ENCODE measurements at regions not wholly inside any gene's neighbourhood (a gene's known extent, or its start where the extent isn't known, plus 50 kb on each side); places are given as distances from the start of the nearest gene placed in this dataset.

- DNase-seq: no peak
Observed at GRCh38 chr13:40439928-40440327, 226.5 kb downstream of the FOXO1 start.

GRCh38 chr13:40440990-40441820, 225.2 kb downstream of the FOXO1 start:
- DNase-seq: no peak

GRCh38 chr13:40442231-40442630, 224.2 kb downstream of the FOXO1 start:
- DNase-seq: no peak

DNA sequence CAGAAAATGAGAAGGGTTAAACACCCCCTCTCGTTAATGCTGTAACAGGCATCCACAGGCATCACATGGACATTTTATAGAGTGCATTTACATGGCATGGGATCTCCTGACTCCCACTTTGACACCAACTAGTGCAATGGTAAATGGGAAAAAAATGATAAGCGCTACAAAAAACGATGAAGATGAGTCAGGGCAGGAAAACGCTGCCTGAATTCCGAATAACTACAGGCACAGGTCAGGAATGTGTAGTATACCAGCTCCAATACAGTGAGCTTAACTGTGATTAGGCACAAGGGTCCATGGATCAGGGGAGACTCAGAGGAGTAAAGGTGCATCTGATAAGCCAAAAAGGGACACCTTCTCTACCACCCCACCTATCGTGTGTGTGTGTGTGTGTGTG, 223.6 kb downstream of the FOXO1 start:
- no peak for DNase-seq

DNA sequence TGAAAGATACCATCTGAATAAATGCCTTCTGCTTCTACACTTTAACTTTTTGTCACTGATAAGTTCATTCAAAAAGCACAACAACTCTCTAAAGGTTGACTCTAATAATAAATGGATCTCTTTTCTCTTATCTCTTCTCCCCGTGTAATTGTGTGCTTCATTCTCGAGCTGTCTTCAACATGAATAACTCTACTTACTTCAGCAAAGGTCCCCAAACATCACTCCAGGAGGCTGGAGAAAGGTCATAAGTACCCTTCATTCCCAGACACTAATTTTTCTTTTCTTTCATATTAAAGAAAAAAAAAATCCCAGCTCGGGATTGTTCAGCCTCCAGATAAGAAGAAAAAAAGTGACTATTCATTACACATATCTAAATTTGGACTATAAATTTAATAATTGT, 222.2 kb downstream of the FOXO1 start:
- no peak for DNase-seq

DNA sequence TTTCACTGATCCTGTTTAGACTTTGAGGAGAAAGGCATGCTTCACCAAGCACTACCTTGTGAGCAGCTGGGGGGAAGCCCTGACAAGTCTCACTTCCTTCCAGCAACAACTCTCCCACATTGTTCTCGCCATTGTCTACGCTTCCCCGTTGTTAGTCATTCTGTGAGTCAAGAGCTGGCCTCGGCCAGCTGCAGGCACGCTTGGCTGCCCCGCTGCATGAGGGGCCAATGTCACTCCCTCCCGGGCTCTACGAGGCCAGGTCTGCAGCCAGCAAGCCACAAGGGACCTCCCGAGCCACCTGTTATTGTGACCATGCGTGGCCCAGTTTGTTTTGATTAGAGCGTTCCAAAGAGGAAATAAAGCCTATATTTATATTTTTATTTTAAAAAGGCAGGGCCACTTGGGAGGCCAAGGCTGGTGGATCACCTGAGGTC, 220.9 kb downstream of the FOXO1 start:
- no peak for DNase-seq

- DNase-seq: no peak
Observed at GRCh38 chr13:40446365-40446764, 220.1 kb downstream of the FOXO1 start.

DNA sequence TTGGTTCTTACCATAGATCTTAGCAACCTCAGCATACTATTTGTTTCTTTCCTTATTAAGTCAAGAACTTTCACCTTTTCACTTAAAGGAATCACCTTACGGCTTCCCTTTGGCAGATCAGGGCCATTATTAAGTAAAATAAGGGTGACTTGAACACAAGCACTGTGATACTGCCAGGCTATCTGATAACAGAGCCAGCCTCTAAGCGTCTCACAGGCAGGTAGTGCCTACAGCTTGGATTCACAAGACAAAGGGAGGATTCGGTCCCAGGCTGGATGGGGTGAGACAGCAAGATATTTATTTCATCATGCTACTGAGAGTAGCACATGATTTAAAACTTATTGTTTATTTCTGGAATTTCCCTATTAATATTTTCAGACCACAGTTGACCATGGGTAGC, 218.6 kb downstream of the FOXO1 start:
- DNase-seq: no peak

GRCh38 chr13:40452038-40452666, 214.3 kb downstream of the FOXO1 start:
- no peak for DNase-seq

- no peak for DNase-seq
Observed at GRCh38 chr13:40452741-40453334, 213.6 kb downstream of the FOXO1 start.

DNA sequence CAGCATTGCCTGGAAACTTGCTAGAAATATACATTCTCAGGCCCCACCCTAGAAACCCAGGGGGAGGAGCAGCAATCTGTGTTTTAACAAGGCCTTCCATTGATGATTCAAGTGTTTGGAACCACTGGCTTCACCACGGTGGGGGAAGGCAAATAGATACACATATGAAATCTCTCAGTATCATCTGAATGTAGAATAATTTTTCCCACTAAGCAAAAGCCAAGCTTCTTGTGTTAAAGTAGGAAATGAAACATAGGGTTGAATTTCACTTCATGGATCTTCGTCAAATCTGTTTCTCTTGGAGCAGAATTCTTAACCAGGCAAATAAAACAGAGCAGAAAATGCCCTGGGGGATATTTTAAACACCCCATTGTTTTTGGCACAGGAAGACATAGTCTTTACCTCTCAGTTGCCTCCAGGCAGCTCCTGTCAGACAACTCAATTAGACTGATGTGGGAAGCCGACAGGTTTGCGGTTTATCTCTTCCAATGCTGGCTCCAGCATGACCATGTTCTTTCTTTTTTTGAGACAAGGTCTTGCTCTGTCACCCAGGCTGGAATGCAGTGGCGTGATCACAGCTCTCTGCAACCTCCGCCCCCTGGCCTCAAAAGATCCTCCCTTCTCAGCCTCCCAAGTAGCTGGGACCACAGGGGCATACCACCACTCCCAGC, 213.0 kb downstream of the FOXO1 start:
- no peak for DNase-seq

GRCh38 chr13:40456397-40456953, 210.0 kb downstream of the FOXO1 start:
- DNase-seq: no peak

DNA sequence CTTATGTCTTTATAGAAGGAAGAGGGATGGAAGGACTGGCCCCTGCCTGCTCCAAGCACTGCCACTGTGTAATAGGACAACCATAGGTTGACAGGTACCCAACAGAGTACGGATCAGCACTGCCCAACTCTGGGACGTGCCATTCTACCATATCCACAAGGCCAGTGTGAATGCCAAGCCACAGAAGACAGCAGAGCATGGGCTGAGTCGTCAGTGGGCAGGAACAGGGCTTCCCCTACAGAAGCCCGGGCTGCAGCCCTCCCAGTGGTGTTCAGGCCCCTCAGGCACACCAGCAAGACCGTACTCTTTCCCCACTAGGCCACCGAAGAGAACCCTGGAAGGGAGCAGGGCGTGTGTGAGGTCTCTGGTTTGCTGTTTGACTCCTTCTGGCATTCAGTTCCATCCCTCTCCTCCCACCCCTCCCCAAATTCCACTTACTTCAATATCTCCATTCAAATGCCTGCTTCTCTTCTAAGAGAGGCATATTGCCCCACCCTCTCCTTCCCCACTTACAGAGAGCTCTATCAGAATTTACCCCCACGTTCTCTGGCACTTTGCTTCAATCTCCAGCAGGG, 209.4 kb downstream of the FOXO1 start:
- DNase-seq: no peak

- DNase-seq: no peak
Observed at GRCh38 chr13:40457929-40458719, 208.3 kb downstream of the FOXO1 start.

- no peak for DNase-seq
Observed at GRCh38 chr13:40458720-40458990, 207.8 kb downstream of the FOXO1 start.

- DNase-seq: no peak
Observed at GRCh38 chr13:40460116-40460515, 206.3 kb downstream of the FOXO1 start.

- DNase-seq: peak; percentile 78
Observed at GRCh38 chr13:40464337-40465014, 202.0 kb downstream of the FOXO1 start.

- no peak for DNase-seq
Observed at GRCh38 chr13:40465015-40465390, 201.4 kb downstream of the FOXO1 start.

DNA sequence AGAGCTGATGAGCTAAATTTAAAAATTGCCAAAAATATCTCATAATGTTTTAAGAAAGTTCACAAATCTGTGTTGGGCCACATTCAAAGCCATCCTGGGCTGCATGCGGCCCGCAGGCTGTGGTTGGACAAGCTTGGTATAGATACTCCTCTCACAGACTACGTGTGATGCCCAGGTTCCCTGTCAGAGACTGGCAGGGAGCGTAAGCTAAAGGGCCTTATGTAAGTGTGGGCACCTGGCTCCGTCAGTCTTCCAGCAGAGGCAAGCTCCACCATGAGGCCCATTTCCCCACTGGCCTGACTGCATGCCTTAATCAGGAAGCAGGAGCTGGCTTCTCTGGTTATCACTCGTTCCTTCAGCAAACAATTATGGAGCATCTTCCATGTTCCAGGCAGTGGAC, 200.2 kb downstream of the FOXO1 start:
- DNase-seq: no peak

- no peak for DNase-seq
Observed at GRCh38 chr13:40468227-40468838, 198.1 kb downstream of the FOXO1 start.

- DNase-seq: no peak
Observed at GRCh38 chr13:40469581-40470310, 196.7 kb downstream of the FOXO1 start.

Data from NCI-H446 treated with DMSO at 0.1 percent for 48 hours (cell line).